ENCODE measurements at regions not wholly inside any gene's neighbourhood (a gene's known extent, or its start where the extent isn't known, plus 50 kb on each side); places are given as distances from the start of the nearest gene placed in this dataset.

DNA sequence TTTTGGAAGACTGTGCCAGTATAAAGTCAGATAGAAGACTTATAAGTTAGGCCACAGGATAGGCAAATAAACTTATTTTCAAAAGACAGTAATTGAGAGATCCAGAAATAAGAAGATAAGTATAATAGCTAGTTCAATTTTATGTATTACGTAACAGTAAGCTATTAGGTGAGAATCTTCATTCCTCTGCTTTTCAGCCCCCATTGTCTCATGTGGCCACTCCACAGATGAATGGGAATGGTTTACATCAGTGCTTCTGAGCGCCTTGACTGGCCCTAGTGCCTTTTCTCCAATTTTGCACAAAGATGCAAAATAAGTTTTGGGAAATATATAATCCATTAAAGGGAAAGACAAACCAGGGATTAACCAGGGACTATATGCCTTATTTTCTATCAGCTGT is 550.5 kb downstream of the MMUT start:
- H3K4me3 Mint-ChIP-seq, result no peak overlapping the region
- H3K36me3 Mint-ChIP-seq (ENCODE audit: low read depth), result no peaks in the 10 kb centered on the region
- TF ChIP-seq, protein P1, sequence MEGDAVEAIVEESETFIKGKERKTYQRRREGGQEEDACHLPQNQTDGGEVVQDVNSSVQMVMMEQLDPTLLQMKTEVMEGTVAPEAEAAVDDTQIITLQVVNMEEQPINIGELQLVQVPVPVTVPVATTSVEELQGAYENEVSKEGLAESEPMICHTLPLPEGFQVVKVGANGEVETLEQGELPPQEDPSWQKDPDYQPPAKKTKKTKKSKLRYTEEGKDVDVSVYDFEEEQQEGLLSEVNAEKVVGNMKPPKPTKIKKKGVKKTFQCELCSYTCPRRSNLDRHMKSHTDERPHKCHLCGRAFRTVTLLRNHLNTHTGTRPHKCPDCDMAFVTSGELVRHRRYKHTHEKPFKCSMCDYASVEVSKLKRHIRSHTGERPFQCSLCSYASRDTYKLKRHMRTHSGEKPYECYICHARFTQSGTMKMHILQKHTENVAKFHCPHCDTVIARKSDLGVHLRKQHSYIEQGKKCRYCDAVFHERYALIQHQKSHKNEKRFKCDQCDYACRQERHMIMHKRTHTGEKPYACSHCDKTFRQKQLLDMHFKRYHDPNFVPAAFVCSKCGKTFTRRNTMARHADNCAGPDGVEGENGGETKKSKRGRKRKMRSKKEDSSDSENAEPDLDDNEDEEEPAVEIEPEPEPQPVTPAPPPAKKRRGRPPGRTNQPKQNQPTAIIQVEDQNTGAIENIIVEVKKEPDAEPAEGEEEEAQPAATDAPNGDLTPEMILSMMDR (IDR thresholded peaks at IDR 0.05; ENCODE audit: unreplicated experiment in 3 of 3), result no peak
- H3K9me3 Mint-ChIP-seq, result no peaks in the 10 kb centered on the region
- H3K27ac Mint-ChIP-seq, result no peak overlapping the region
- peaks cover 3% of the 10 kb centered on the region for H3K27me3 Mint-ChIP-seq (ENCODE audit: low read depth)
- H3K4me1 Mint-ChIP-seq, result no peaks in the 10 kb centered on the region

DNA sequence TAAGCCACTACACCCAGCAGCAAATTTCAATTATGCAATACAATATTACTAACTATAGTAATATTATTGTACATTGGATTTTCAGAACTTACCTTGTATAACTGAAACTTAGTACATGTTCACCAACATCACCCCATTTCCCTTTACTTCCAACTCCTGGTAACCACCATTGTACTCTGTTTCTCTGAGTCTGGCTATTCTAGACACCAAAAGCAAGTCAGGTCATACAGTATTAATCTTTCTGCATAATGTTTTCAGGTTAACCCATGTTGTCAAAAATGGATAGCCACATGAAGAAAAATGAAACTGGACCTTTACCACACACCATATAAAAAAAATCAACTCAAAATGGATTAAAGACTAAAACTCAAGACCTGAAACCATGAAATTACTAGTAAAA is 558.2 kb downstream of the MMUT start:
- Mint-ChIP-seq H3K4me1 (no peaks in the 10 kb centered on the region), H3K4me3 (no peak overlapping the region), H3K27ac (no peak overlapping the region), H3K9me3 (no peaks in the 10 kb centered on the region), H3K36me3 (ENCODE audit: low read depth) (no peaks in the 10 kb centered on the region), H3K27me3 (ENCODE audit: low read depth) (peaks cover 3% of the 10 kb centered on the region)
- TF ChIP-seq, protein P1 (IDR thresholded peaks at IDR 0.05; ENCODE audit: unreplicated experiment in 3 of 3), result no peak

DNA sequence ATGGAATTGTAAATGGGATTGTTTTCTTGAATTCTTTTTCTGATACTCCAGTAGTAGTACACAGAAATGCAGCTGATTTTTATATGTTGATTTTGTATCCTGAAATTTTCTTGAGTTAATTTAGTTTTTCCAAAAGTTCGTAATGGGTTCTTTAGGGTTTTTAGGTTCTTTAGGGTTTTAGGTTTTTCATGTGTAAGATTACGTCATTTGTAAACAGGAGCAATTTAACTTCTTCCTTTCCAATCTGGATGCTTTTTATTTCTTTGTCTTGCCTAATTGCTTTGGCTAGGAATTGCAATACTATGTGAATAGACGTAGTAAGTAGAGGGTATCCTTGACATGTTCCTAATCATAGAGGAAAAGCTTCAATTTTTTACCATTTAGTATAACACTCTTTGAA is 568.6 kb downstream of the MMUT start:
- TF ChIP-seq, protein P1 (IDR thresholded peaks at IDR 0.05; ENCODE audit: unreplicated experiment in 3 of 3), result no peak
- Mint-ChIP-seq H3K4me1 (no peaks in the 10 kb centered on the region), H3K9me3 (no peaks in the 10 kb centered on the region), H3K36me3 (ENCODE audit: low read depth) (no peaks in the 10 kb centered on the region), H3K4me3 (no peak overlapping the region), H3K27me3 (ENCODE audit: low read depth) (no peaks in the 10 kb centered on the region), H3K27ac (no peak overlapping the region)

DNA sequence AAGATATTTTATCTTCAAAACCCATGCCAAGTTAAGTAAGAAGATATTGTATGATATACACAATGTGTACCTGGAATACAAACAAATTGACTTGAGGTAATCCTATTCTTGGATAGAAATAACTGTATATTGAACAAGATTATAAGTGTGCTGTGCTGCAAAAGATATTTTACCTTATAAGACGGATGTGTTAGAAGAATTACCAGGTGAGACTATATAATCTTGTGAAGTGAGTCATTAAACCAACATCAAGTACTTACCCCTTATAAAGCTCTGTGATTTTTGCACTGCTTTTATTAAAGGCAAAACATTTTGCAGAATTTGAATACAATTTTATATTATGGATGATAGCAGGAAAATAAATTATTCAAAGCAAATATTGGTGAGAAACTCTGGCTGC is 570.0 kb downstream of the MMUT start:
- H3K4me1 Mint-ChIP-seq, result no peaks in the 10 kb centered on the region
- no peaks in the 10 kb centered on the region for H3K27me3 Mint-ChIP-seq (ENCODE audit: low read depth)
- no peak overlapping the region for H3K4me3 Mint-ChIP-seq
- TF ChIP-seq, protein P1 (IDR thresholded peaks at IDR 0.05; ENCODE audit: unreplicated experiment in 3 of 3), result no peak
- H3K36me3 Mint-ChIP-seq (ENCODE audit: low read depth), result no peaks in the 10 kb centered on the region
- no peaks in the 10 kb centered on the region for H3K9me3 Mint-ChIP-seq
- H3K27ac Mint-ChIP-seq, result no peak overlapping the region

DNA sequence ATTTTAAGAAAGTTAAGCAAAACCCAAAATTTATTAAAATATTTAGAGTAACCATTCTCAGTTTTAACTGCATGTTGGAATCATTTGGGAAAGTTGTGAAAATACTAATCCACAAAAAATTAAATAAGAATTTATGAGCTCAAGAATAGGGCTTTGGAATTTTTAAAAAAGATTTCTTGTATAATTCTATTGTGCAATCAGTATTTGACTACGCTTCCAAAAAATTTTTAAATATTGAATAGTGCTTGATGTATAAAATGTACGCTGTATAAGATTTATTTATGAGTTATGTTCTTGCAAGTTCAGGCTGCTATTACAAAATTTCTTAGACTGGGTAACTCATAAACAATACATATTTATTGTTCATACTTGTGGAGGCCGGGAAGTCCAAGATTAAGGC is 571.7 kb downstream of the MMUT start:
- TF ChIP-seq, protein P1 (IDR thresholded peaks at IDR 0.05; ENCODE audit: unreplicated experiment in 3 of 3), result no peak
- no peak overlapping the region for H3K27ac Mint-ChIP-seq
- no peaks in the 10 kb centered on the region for H3K9me3 Mint-ChIP-seq
- H3K36me3 Mint-ChIP-seq (ENCODE audit: low read depth), result no peaks in the 10 kb centered on the region
- H3K27me3 Mint-ChIP-seq (ENCODE audit: low read depth), result no peaks in the 10 kb centered on the region
- no peaks in the 10 kb centered on the region for H3K4me1 Mint-ChIP-seq
- no peak overlapping the region for H3K4me3 Mint-ChIP-seq

DNA sequence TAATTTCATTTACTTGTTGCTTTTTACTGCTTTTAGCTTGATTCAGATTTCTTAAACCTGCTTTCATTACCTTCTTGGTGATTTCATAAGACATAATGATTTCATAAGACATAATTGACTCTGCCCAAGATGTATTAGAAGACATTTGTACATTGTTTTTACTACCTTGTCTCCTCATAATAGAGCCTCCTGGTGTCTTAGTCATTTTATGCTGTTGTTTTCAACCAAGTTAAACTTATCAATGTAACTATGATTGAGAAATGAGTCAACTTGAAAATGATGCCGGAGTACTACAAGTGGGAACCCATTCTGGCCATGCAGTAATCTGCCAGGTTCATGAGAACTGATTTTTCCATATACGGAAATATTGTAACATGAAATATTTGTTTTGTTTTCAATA is 573.6 kb downstream of the MMUT start:
- Mint-ChIP-seq H3K36me3 (ENCODE audit: low read depth) (no peaks in the 10 kb centered on the region), H3K4me3 (no peak overlapping the region), H3K27ac (no peak overlapping the region), H3K4me1 (no peaks in the 10 kb centered on the region), H3K27me3 (ENCODE audit: low read depth) (no peaks in the 10 kb centered on the region), H3K9me3 (no peaks in the 10 kb centered on the region)
- TF ChIP-seq, protein P1 (IDR thresholded peaks at IDR 0.05; ENCODE audit: unreplicated experiment in 3 of 3), result no peak

Measured in nephron (organoid).